Superior temporal gyrus (tissue), 1 donor: ENCODE measurements at regions not wholly inside any gene's neighbourhood (a gene's known extent, or its start where the extent isn't known, plus 50 kb on each side); places are given as distances from the start of the nearest gene placed in this dataset.
"Not testable (repeated sequence)": the region's sequence is repeated elsewhere in the genome, so short reads cannot be mapped to it uniquely, and the experiment has no call there.

Experiments used
- DNase-seq: peaks from one replicate; pipeline ENCODE4 v3.0.0-alpha.2; 2016; ENCODE audit errors: extremely low spot score

DNA sequence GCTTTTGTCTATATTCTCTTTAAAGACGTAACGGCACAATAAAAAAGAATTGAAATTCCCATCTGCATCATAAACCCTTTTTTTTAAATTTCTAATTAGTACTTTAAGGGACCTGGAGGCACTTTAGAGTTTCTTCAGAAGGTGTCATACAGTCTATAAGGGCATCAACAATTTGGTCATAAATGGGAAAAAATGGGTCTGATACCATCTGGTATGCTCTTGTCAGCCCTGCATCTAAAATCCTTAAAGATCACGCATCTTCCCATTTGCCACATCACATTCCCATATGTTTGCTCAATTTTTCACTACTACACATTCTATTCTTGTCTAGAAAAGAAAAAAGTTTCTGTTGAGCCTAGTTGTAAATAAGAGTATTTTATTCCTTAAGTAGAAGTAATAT is 53.8 kb downstream of the COX7C start:
- DNase-seq = no peak

DNA sequence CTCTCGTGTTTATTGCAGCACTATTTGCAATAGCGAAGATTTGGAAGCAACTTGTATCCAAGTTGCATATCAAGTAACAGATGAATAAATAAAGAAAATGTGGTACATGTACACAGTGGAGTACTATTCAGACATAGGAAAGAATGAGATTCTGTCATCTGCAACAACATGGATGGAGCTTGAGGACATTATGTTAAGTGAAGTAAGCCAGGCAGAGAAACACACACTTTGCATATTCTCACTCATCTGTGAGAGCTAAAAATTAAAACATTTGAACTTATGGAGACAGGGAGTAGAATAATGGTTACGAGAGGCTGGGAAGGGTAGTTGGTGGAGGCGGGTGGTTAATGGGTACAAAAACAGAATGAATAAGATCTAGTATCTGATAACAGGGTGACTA is 56.3 kb downstream of the COX7C start:
- no peak for DNase-seq

DNA sequence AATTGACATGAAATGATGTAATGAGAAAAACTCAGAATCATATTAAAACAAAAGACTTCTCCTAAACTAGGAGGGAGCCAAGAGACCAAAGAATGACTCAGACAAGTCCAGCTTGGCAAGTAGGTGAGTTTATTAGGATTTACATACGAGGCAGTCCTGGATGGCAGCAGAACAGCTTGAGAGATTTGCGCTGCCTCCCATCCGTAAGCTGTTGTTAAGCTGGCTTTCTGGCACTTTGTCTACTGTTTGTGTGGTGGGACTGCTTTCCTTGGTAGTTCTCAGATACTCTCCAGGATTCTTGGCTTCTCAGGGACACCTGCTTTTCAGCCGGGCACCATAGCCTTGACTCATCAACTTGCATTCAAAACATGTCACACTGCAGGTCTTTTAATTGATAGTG is 57.6 kb downstream of the COX7C start:
- DNase-seq = no peak

DNA sequence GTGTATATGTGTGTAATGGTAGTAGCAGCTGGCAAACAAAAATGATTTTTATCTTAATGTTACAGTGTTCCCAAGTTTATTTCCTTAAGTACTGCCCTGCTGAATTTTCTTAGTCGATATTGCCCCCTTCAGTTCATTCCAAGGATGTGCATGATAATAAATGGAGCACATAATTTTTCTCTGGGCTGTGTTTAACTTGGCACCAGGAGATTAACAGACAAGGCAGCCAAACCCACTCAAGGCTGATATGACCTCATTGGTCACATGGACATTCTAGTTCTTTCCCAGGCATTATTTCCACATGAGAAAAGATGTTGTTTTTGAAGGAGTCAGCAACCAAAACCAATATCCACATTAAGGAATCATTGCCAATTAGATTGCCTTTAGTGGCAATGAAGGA is 61.8 kb downstream of the COX7C start:
- DNase-seq = peak; percentile 77

DNA sequence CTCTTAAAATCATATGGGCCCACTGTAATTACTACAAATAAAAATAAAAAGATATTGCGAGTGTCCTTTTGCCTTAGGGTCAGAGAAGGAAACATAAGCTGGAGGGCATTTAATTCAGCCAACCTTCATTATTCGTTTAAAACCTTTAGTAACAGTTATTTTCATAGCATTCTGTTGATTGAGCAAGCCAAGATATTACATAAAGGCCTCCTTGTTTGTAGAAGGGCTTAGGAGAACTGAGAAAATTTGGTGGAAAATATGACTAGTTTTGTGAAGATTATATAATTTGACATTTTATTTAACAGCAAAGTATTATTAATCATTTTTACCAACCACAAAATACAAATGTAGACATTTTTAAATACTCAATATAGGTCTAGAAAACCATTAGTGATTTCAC is 62.2 kb downstream of the COX7C start:
- DNase-seq = peak; percentile 31

DNA sequence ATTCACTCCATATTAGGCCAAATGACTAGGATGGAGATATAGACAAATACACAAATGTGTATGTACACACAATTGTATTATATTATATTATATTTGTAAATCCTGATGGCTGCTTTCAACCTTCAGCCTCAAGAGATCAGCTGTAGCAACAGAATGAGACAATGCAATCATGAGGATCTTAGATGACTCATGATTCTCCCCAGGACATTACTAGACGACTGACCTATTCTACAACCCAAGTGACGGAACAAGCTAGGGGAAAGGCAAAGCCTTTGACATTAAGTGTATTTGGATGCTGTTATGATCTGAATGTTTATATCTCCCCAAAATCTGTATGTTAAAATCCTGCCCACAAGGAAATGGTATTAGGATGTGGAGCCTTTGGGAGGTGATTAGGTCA is 66.5 kb downstream of the COX7C start:
- no peak for DNase-seq

DNA sequence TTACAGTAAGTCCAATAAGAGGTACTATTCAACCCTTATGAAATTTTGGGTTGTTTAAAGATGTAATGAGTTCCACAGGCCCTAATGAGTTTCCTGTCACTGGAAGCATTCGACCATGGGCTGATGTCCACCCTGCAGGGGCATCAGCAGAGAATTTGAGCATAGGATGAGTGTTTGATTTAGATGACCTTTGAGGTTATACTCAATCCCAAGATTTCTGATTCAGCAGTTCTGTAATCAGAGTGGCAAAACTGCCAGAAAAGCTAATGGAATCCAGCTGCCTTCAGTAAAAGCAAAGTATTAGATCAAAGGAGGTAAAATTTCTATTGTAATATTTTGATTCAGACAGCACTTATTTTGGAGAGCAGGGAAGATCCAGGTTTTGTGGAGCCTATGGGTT is 68.3 kb downstream of the COX7C start:
- DNase-seq = no peak

DNA sequence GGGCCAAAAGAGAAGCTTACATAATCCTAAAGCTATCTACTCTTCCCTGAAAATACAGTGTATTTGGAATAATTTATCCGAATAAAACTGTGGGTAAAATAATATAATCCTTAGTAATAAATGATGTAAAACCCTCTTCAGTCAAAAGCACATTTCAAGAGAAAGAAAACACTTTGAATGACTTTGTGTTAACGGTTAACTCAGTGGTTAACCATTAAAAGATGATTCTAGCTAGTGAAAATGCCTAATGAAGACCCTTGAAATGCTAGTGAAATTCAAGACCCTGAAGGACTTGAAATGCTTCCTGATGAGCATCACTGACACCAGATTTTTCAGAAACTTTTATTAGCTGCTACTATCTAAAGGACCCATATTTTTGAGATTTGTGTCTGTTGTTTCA is 70.7 kb downstream of the COX7C start:
- no peak for DNase-seq

DNA sequence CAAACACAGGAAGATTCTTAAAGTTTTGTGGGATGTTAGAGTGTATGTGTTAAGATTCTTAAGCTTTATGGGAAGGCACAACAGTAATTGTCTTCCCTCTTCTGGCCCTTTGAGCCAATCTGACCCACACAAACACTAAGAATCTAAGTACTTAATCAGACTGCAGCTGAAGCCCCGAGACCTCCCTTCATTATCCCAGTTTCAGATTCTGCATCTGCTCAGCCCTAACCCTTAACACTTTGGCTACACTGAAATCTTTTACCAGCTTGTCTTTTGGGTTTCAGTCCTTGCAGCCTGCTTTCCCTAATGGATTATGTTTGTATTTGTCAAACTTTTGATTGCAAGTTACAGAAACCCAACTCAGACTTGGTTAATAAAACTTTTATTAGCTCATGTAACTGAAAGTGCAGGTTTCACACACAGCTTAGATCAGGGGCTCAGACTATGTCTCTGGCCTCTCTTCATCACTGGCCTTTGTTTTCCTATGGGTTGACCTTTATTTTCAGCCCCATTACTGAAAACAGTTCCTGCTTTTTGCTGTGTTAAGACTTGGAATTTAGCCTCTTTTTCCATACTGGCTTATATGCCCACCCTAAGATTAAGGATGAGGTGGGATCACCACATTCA is 71.5 kb downstream of the COX7C start:
- DNase-seq = no peak

DNA sequence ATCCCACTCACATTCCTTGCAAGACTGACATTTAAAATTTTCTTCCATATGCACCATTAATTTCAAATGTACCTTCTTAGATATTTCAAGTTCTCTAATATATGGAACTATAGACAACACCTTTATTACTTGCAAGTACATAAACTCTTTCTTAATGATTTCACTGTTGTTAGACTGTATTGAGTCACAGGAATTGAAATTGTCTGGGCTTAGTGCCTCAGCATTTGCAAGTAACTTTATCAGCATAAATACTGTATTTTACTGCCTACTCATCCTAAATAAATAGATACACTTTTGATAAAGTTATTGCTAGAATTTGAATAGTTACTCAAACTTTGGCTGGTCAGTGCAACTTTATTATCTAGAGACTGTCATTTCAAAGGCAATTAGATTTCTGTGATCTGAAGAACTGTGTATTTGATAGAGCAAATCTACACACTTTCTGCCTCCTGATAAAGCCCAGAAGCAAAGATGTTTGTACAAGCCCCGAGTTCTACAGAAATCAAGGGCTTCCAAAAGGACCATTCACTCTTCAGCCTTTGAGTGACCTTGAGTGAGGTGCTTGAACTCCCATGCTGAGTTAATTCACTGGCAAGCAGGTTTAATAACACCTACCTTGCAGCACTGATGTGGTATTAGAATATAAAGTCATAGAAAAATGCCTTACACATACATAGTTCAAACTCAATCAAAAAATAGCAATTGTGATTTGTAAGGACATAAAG is 91.6 kb downstream of the COX7C start:
- DNase-seq = no peak

DNA sequence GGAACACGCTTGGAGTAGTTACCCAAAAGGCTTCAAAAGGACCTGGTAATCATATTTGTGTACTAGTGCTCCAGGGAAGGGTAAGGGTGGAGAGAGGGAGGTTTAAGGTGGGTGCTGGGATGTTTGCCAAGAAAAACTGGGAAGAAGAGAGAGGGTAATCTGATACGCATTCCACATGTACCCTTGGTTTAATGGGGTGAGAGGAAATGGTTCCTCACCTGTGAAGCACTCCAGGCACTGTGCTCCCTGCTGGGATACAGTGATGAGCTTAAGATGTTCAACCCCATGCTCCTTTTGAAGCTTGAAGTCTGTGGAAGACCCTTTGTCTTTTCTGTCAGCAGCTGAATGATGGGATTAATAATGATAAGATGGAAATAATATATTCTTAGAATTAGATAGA is 98.4 kb downstream of the COX7C start:
- no peak for DNase-seq

DNA sequence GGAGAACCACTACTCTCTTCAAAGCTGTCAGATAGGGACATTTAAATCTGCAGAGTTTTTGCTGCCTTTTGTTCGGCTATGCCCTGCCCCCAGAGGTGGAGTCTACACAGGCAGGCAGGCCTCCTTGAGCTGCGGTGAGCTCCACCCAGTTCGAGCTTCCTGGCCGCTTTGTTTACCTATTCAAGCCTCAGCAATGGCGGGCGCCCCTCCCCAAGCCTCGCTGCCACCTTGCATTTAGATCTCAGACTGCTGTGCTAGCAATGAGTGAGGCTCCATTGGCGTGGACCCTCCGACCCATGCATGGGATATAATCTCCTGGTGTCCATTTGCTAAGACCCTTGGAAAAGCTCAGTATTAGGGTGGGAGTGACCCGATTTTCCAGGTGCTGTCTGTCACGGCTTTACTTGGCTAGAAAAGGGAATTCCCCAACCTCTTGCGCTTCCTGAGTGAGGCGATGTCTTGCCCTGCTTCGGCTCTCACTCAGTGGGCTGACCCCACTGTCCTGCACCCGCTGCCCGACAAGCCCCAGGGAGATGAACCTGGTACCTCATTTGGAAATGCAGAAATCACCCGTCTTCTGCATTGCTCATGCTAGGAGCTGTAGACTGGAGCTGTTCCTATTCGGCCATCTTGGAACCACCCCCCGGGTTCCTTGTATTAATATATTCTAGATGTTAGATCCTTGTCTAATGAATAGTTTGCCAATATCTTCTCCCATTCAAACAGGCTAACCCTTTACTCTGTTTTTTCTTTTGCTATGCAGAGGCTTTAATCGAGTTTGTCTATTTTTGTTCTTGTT is 113.8 kb downstream of the COX7C start:
- not testable (repeated sequence) for DNase-seq

DNA sequence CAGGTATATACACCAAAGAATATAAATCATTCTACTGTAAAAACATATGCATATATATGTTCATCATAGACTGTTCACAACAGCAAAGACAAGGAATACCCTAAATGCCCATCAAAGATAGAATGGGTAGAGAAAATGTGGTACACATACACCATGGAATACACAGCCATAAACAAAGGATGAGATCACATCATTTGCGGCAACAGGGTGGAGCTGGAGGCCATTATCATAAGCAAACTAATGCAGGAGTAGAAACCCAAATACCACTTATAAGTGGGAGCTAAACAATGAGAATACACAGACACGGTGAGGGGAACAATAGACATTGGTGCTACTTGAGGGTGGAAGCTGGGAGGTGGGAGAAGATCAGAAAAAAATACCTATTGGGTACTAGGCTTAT is 117.6 kb downstream of the COX7C start:
- no peak for DNase-seq

DNA sequence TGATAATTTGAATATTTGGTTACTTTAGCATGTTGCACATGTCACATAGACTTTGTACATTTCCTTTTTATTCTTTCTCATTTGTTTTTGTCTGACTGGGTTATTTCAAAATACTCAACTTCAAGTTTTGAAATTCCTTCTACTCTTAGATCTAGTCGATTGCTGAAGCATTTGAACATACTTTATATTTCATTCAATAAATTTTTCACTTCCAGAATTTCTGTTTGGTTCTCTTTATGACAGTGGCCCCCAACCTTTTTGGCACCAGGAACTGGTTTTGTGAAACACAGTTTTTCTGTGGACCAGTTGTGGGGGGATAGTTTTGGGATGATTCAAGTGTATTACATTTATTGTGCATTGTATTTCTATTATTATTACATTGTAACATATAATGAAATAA is 119.8 kb downstream of the COX7C start:
- DNase-seq = no peak

DNA sequence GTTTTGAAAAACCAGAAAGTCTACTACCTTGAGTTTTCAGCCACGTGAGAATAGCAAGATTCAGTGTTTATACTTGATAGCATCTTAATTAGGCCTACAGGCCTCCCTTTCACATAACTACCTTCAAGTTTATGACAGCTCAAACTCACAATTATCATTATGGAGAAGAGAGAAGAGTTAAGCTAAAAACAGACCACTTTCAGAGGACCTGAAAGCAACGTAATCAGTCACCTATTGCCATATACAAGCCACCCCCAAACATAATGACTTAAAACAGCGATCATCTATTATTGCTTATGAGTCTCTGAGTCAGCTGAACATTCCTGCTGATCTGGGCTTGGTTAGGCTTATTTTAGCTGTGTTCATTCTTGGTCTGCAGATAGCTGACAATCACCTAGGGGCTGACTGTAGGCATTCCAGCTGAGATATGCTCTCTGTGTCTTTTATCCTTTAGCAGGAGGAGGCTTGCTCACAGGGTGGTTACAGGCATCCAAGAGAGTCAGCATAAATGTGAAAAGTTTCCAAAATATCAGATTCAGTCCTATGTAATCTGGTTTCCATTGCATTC is 130.9 kb downstream of the COX7C start:
- DNase-seq = no peak

DNA sequence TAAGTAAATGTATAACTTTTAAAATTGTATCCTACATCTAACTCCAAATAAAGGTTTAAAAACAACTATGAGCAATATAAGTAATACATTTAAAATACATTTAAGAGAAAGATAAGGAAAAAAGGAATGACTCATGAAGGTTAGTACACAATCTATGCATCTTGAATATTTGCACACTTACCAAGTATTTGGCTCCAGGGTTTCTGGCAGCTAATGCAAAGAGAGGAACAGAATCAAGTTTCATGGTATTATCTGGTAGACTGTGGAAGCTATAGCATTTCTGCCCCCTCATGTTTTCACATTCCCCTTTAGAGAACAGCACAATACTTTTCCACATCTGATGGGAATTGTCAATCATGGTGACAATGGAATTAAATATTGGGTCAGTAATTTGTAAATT is 132.1 kb downstream of the COX7C start:
- no peak for DNase-seq

DNA sequence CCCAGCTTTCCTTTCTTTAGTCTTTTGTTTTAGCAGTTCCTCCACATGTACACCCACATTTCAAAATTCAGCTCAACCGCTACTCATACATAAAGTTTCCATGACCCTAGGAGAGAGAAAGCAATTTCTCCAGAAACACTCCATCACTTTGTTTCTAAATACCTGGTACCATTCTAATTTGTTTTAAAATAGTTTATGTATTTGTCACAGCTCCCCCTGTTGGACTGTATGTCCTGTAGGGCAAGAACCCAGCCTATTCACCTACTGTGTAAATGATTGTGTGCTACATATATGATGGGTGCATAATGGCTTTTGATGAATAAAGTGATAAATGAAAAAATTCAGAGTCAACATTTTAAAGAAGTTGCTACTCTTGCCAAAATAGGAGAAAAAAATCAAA is 139.1 kb downstream of the COX7C start:
- DNase-seq = no peak

DNA sequence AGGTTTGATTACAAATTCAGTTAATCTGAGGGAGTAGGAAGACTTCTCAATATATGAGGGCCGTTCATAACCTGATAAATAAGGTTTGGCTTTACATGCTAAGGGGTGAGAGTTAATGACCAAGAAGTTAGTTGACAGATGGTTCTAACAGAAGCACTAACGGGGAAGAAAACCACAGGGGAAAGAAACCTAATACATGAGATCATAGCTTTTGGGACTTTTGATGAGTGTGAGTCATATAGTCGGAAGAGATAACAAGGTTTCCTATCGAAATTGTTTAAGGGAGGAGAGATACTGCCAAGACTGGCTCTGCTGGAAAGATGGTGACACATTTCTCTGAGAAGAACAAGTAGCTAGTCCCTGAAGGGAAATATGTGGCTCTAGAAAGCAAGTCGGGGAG is 140.1 kb downstream of the COX7C start:
- DNase-seq = no peak

DNA sequence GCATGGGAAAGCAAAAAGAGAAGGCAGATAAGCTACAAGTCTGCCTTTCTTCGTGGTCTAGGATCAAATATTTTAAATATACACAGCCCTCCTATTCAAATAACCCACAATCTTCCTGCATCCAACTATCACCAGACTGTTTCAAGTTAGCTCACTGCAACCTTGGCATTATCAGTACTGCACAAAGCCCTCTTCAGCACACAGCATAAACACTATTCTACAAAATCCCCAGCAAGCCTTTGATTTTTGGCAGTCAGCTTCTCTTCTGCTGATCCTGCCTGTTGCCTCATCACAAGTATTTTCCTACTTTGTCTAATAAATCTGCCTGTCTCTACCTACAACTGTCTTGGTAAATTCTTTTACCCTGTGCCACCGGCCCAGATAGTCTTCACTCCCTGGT is 142.9 kb downstream of the COX7C start:
- DNase-seq = no peak

DNA sequence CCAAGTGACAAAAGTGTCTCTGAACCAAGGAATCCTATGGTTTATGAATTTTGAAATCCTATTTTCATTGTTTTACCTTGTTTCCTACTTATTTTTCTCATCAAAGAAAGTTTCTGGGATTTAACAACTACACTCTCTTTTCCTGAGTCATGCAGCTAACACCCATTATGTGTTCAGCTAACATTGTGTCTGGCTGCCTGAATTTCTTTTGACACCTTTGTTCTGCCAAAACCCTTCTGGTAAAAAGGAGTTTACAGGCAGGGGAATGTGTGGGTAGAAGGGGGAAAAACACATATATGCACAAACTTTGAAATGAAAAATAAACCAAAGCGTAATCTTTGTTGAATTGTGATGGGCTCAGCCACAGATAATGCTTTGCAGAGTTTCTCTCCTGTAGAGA is 146.2 kb downstream of the COX7C start:
- peak; percentile 53 for DNase-seq

DNA sequence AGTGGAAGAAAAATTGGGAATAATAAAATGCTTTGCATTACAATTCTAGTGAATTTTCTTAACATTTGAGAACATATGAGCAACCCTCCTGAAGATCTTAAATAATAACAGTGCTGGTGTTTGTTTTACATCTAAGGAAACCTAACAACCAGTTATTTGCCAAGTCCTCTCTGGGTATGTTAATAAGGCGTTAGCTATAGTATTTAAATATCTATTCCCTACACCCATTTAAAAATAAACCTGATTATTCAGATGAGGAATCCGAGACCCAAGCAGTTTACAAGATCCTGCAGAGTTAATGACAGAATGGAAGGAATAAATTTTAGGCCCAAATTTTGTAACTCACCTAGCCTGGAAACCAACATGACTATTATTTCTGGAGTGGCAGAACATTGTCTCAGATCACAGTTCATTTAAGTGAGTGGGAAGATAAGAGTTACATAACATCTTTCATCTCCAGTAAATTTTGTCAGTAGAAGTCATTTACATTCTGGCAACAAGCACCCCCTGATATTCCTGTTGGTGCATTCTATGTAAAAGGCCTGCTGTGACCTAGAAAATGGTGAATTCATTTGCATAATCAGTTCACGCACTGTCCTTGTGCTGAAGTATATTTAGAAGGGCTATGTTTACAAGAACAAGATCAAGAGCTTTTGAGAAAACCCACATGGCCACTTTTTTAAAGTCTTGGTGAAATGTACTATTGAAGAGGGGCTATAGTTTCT is 148.2 kb downstream of the COX7C start:
- peak; percentile 74 for DNase-seq

DNA sequence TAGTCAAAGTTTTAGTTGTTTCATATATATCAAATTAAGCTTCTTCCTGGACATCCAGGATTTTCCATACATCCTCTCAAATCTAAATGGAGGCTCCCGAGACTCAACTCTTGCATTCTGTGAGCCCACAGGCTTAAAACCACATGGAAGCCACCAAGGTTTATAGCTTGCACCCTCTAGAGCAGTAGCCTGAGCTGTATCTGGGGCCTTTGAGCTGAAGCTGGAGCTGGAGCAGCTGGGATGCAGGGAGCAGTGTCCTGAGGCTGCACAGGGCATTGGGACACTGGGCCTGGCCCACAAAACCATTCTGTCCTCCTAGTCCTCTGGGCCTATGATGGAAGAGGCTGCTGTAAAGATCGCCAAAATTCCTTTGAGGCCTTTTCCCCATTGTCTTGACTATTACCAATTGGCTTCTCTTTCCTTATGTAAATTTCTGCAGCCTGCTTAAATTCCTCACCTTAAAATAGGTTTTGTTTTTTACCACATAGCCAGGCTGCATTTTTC is 151.0 kb downstream of the COX7C start:
- no peak for DNase-seq
